PC-3 (cell line): ENCODE measurements at regions not wholly inside any gene's neighbourhood (a gene's known extent, or its start where the extent isn't known, plus 50 kb on each side); places are given as distances from the start of the nearest gene placed in this dataset.

Source experiments
- EZH2 ChIP-seq: fragments of 300-600 bp; sonication (generic); IDR thresholded peaks from one replicate; pipeline ENCODE4 v1.6.1; 2017; ENCODE audit warnings: antibody characterized with exemption, mild to moderate bottlenecking, low read length; ENCODE audit not compliant: unreplicated experiment
- EZH2phosphoT487 ChIP-seq: fragments of 300-600 bp; sonication (generic); IDR thresholded peaks from 2 replicates; pipeline ENCODE4 v1.6.1; 2018; ENCODE audit warnings: mild to moderate bottlenecking, antibody characterized with exemption, low read length, borderline replicate concordance
- TF ChIP-seq, protein P1 (sequence below): fragments of 300-600 bp; sonication (generic); conservative IDR thresholded peaks from 2 replicates; pipeline ENCODE4 v1.5.1; 2017; ENCODE audit warnings: antibody characterized with exemption, low read depth, mild to moderate bottlenecking, low read length

- TF ChIP-seq, protein P1, sequence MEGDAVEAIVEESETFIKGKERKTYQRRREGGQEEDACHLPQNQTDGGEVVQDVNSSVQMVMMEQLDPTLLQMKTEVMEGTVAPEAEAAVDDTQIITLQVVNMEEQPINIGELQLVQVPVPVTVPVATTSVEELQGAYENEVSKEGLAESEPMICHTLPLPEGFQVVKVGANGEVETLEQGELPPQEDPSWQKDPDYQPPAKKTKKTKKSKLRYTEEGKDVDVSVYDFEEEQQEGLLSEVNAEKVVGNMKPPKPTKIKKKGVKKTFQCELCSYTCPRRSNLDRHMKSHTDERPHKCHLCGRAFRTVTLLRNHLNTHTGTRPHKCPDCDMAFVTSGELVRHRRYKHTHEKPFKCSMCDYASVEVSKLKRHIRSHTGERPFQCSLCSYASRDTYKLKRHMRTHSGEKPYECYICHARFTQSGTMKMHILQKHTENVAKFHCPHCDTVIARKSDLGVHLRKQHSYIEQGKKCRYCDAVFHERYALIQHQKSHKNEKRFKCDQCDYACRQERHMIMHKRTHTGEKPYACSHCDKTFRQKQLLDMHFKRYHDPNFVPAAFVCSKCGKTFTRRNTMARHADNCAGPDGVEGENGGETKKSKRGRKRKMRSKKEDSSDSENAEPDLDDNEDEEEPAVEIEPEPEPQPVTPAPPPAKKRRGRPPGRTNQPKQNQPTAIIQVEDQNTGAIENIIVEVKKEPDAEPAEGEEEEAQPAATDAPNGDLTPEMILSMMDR, result no peak
- TF ChIP-seq EZH2phosphoT487, result no peak
- TF ChIP-seq EZH2, result no peak
Observed at GRCh38 chr16:87196661-87197060, 120.5 kb downstream of the C16orf95 start.
